Mucosa of rectum (tissue), 2 donors: ENCODE measurements at regions not wholly inside any gene's neighbourhood (a gene's known extent, or its start where the extent isn't known, plus 50 kb on each side); places are given as distances from the start of the nearest gene placed in this dataset.
"Not testable (repeated sequence)": the region's sequence is repeated elsewhere in the genome, so short reads cannot be mapped to it uniquely, and the experiment has no call there.

Experiments used
- H3K27ac ChIP-seq, 2 donors: one replicate each; pipeline ENCODE4 v1.7.0; 2013; ENCODE audit warnings: inconsistent platforms in 2 of 2, low read depth in 2 of 2, low read length in 2 of 2
- H3K27me3 ChIP-seq, 2 donors: one replicate each; pipeline ENCODE4 v1.7.0; 2013; ENCODE audit warnings: low read length in 2 of 2; ENCODE audit not compliant: control insufficient read depth in 2 of 2, insufficient read depth in 2 of 2
- H3K36me3 ChIP-seq, 2 donors: one replicate each; pipeline ENCODE4 v1.7.0; 2013; ENCODE audit warnings: low read length in 2 of 2; ENCODE audit not compliant: control insufficient read depth in 2 of 2, insufficient read depth in 2 of 2
- H3K4me1 ChIP-seq, 2 donors: one replicate each; pipeline ENCODE4 v1.7.0; 2013; ENCODE audit warnings: low read length in 2 of 2, mild to moderate bottlenecking in 1 of 2; ENCODE audit not compliant: control insufficient read depth in 2 of 2, insufficient read depth in 2 of 2
- H3K4me3 ChIP-seq, 2 donors: one replicate each; pipeline ENCODE4 v1.7.0; 2013; ENCODE audit warnings: low read length in 2 of 2
- H3K9ac ChIP-seq, 2 donors: one replicate each; pipeline ENCODE4 v1.7.0; 2013; ENCODE audit warnings: low read length in 2 of 2, low read depth in 1 of 2, mild to moderate bottlenecking in 1 of 2
- H3K9me3 ChIP-seq, 2 donors: one replicate each; pipeline ENCODE4 v1.7.0; 2013; ENCODE audit warnings: low read length in 2 of 2; ENCODE audit not compliant: control insufficient read depth in 2 of 2
- donor health status: healthy.
- donor health status: Normal muscosa, but diverticular disease.

DNA sequence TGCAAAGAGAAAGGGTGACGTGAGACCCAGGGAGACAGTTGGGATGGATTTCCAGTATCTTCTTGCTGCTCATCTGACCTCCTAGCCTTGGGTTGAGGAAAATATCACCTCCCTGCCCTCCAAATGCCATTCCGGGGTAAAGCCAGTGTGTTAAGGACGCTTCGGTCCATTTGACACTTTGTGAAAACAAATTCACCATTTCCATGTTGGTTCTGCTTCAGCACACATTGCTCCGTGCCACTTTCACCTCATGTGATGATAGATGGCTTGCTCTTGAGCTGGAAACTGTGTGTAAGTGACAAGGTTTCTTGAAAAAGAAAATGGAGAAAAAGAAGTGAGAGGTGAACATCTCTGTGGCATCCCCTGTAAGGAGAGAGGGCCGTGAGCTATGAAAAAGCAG, 256.1 kb upstream of the PGRMC2 start:
- no peak overlapping the region for H3K27ac ChIP-seq
- no peaks in the 10 kb centered on the region for H3K36me3 ChIP-seq
- no peaks in the 10 kb centered on the region for H3K9me3 ChIP-seq
- no peak overlapping the region for H3K4me3 ChIP-seq
- H3K4me1 ChIP-seq, result no peaks in the 10 kb centered on the region
- no peaks in the 10 kb centered on the region for H3K27me3 ChIP-seq
- no peak overlapping the region for H3K9ac ChIP-seq

GRCh38 chr4:128542047-128542446, 254.4 kb upstream of the PGRMC2 start:
- no peaks in the 10 kb centered on the region for H3K36me3 ChIP-seq
- no peaks in the 10 kb centered on the region for H3K9me3 ChIP-seq
- H3K27ac ChIP-seq, result no peak overlapping the region
- H3K27me3 ChIP-seq, result no peaks in the 10 kb centered on the region
- H3K9ac ChIP-seq, result no peak overlapping the region
- H3K4me3 ChIP-seq, result no peak overlapping the region
- no peaks in the 10 kb centered on the region for H3K4me1 ChIP-seq

GRCh38 chr4:128540122-128540521, 252.5 kb upstream of the PGRMC2 start:
- Histone ChIP-seq H3K27ac (no peak overlapping the region), H3K36me3 (no peaks in the 10 kb centered on the region), H3K4me1 (no peaks in the 10 kb centered on the region), H3K9ac (no peak overlapping the region), H3K4me3 (no peak overlapping the region), H3K27me3 (no peaks in the 10 kb centered on the region), H3K9me3 (no peaks in the 10 kb centered on the region)

DNA sequence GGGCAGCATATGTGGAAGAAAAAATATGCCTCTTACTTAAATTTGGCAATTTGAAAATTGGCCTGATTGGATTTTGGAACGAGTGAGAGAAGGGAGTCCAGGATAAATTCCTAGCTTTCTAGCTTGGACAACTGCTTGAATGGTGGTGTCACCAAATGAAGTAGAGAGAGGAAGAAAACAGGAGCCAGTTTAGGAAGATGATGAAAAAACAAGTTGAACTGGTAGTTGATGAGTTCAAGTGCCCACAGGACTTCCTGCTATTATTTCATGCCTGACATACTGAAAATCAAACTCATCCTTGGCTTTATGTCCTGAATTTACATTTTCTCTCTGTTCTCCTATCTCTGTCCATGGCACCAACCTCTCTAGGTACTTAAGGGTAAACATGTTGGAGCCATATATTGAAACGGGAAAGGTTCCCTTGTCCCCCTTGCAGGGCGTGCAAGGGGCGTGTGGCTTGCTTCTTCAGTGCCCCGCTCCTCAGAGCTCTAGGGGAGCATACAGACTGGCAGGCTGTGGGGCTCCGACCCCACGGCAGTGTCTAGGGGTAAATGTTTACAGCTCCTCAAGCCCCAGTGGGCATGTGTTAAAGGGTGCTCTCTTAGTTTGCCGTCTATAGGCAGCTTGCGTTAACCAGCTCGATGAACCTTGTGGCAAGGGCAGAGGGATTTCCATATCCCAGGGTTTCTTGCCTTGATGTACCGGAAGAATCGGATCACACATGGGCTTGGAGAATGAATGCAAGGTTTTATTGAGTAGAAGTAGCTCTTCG, 250.7 kb upstream of the PGRMC2 start:
- Histone ChIP-seq H3K9ac (no peak overlapping the region), H3K27ac (no peak overlapping the region), H3K9me3 (no peaks in the 10 kb centered on the region), H3K4me1 (no peaks in the 10 kb centered on the region), H3K27me3 (no peaks in the 10 kb centered on the region), H3K36me3 (no peaks in the 10 kb centered on the region), H3K4me3 (no peak overlapping the region)

GRCh38 chr4:128536746-128537145, 249.1 kb upstream of the PGRMC2 start:
- Histone ChIP-seq H3K4me1 (no peaks in the 10 kb centered on the region), H3K4me3 (no peak overlapping the region), H3K36me3 (no peaks in the 10 kb centered on the region), H3K9ac (no peak overlapping the region), H3K9me3 (no peaks in the 10 kb centered on the region), H3K27ac (no peak overlapping the region), H3K27me3 (no peaks in the 10 kb centered on the region)

GRCh38 chr4:128535510-128535909, 247.9 kb upstream of the PGRMC2 start:
- H3K9me3 ChIP-seq, H3K27ac ChIP-seq, H3K4me1 ChIP-seq, H3K4me3 ChIP-seq, H3K27me3 ChIP-seq, H3K9ac ChIP-seq, H3K36me3 ChIP-seq: not testable (repeated sequence)

- peaks cover 4 to 15% of the 10 kb centered on the region in 2 donors for H3K4me1 ChIP-seq
- H3K36me3 ChIP-seq, result no peaks in the 10 kb centered on the region
- no peaks in the 10 kb centered on the region for H3K9me3 ChIP-seq
- no peak overlapping the region for H3K27ac ChIP-seq
- no peak overlapping the region for H3K9ac ChIP-seq
- H3K27me3 ChIP-seq, result no peaks in the 10 kb centered on the region
- H3K4me3 ChIP-seq, result no peak overlapping the region
These were observed 241.4 kb upstream of the PGRMC2 start for GRCh38 chr4:128528793-128529553.

GRCh38 chr4:128527946-128528576, 240.4 kb upstream of the PGRMC2 start:
- H3K9me3 ChIP-seq, result no peaks in the 10 kb centered on the region
- no peak overlapping the region for H3K9ac ChIP-seq

DNA sequence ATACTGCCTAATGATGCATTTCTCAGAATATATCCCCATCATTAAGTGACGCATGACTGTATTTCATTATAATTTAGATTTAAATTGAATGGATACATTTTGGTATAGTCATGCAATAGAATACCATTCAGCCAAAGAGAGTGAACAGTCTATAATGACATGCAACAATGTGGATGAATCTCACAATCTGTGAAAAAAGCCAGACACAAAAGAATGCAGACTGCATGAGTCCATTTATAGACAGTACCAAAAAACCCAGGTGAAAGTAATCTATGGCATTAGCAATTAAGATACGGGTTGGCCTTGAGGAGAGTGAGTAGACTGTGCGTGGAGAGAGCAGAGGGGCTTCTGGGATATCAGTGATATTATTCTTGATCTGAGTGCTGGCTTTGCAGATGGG, 239.7 kb upstream of the PGRMC2 start:
- H3K27me3 ChIP-seq, result no peaks in the 10 kb centered on the region
- no peaks in the 10 kb centered on the region for H3K9me3 ChIP-seq
- H3K4me3 ChIP-seq, result no peak overlapping the region
- no peaks in the 10 kb centered on the region for H3K36me3 ChIP-seq
- no peak overlapping the region for H3K9ac ChIP-seq
- no peak overlapping the region for H3K27ac ChIP-seq
- peaks cover 4 to 16% of the 10 kb centered on the region in 2 donors for H3K4me1 ChIP-seq

More at GRCh38 chr4:128527946-128528576, 240.4 kb upstream of the PGRMC2 start:
- H3K4me1 ChIP-seq, result peaks cover 4 to 16% of the 10 kb centered on the region in 2 donors
- H3K36me3 ChIP-seq, result no peaks in the 10 kb centered on the region
- no peak overlapping the region for H3K27ac ChIP-seq
- no peak overlapping the region for H3K4me3 ChIP-seq
- H3K27me3 ChIP-seq, result no peaks in the 10 kb centered on the region

- no peaks in the 10 kb centered on the region for H3K9me3 ChIP-seq
- peak overlapping the region in 1 of 2 donors; percentile 35 for H3K27ac ChIP-seq
- H3K36me3 ChIP-seq, result no peaks in the 10 kb centered on the region
- no peak overlapping the region for H3K9ac ChIP-seq
- no peaks in the 10 kb centered on the region for H3K27me3 ChIP-seq
- peaks cover 4 to 16% of the 10 kb centered on the region in 2 donors for H3K4me1 ChIP-seq
- H3K4me3 ChIP-seq, result no peak overlapping the region
These were observed 238.5 kb upstream of the PGRMC2 start for GRCh38 chr4:128525992-128526630.
